Right atrium auricular region (tissue), 2 donors: ENCODE measurements at regions not wholly inside any gene's neighbourhood (a gene's known extent, or its start where the extent isn't known, plus 50 kb on each side); places are given as distances from the start of the nearest gene placed in this dataset.
"Not testable (repeated sequence)": the region's sequence is repeated elsewhere in the genome, so short reads cannot be mapped to it uniquely, and the experiment has no call there.

ENCODE experiments used
- DNase-seq: peaks from one replicate; pipeline ENCODE4 v3.0.0-alpha.2; 2019; ENCODE audit warnings: low spot score
- H3K27ac ChIP-seq, 2 donors: fragments of 200-600 bp; sonication (generic); 1 replicate in 1 of 2; 2 replicates in 1 of 2; pipeline ENCODE4 v1.5.1; 2016 to 2019
- H3K27me3 ChIP-seq, 2 donors: fragments of 200-600 bp; sonication (generic); one replicate each; pipeline versions ENCODE4 v1.5.1 to v1.6.0; 2017 to 2019
- H3K36me3 ChIP-seq: fragments of 200-600 bp; sonication (generic); one replicate; pipeline ENCODE4 v1.5.1; 2016
- H3K4me1 ChIP-seq, 2 donors: fragments of 200-600 bp; sonication (generic); one replicate each; pipeline versions ENCODE4 v1.5.1 to v1.6.0; 2017 to 2019
- H3K4me3 ChIP-seq, 2 donors: fragments of 200-600 bp; sonication (generic); 1 replicate in 1 of 2; 2 replicates in 1 of 2; pipeline ENCODE4 v1.5.1; 2017 to 2019; ENCODE audit warnings: mild to moderate bottlenecking in 1 of 2, moderate library complexity in 1 of 2
- H3K9me3 ChIP-seq, 2 donors: fragments of 200-600 bp; sonication (generic); one replicate each; pipeline ENCODE4 v1.5.1; 2019
- CTCF ChIP-seq, 2 donors: fragments of 200-600 bp; sonication (generic); IDR thresholded peaks; one replicate each; pipeline ENCODE4 v1.5.1; 2019; ENCODE audit warnings: antibody characterized with exemption in 2 of 2

DNA sequence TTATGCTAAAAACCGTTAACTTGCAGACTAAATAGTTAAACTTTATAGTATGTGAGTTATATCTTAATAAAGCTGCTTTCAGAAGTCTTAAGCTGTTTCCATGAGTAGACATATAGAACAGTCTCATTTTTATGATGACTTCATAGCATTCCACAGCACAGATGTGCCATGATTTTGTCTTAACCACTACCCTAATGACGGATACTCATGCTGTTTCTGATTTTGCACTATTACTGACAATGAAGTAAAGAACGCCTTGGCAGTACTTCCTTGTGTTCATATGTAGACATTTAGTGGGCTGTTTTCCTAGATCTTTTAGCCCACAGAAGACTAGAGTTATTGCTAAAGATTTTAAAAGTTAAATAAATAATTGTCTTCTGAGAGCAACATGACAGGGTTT lies 175.6 kb upstream of the RAB6C start:
- Histone ChIP-seq H3K9me3 (no peaks in the 10 kb centered on the region), H3K4me1 (no peaks in the 10 kb centered on the region), H3K4me3 (no peak overlapping the region), H3K27ac (no peak overlapping the region), H3K27me3 (no peaks in the 10 kb centered on the region), H3K36me3 (no peaks in the 10 kb centered on the region)
- DNase-seq = no peak
- no peak for TF ChIP-seq CTCF (IDR thresholded peaks at IDR 0.05)

DNA sequence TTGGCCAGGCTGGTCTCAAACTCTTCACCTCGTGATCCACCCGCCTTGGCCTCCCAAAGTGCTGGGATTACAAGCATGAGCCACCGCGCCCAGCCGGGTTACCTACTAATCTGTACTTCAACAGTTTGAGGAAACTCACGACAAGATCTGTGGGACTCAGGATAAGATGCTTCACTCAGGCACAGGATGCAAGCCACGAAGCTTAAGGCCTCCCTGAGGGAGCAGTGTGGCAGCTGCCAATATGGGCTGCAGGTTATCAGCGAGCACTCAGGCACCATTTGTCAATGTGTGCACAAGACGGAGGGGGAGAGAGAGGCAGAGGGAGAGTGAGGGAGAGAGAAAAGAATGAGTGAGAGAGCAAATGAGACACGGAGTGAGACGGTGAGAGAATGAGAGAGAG lies 173.6 kb upstream of the RAB6C start:
- DNase-seq = no peak
- Histone ChIP-seq H3K27me3 (no peaks in the 10 kb centered on the region), H3K9me3 (no peaks in the 10 kb centered on the region), H3K27ac (no peak overlapping the region), H3K36me3 (no peaks in the 10 kb centered on the region), H3K4me1 (no peaks in the 10 kb centered on the region), H3K4me3 (no peak overlapping the region)
- no peak for TF ChIP-seq CTCF (IDR thresholded peaks at IDR 0.05)

DNA sequence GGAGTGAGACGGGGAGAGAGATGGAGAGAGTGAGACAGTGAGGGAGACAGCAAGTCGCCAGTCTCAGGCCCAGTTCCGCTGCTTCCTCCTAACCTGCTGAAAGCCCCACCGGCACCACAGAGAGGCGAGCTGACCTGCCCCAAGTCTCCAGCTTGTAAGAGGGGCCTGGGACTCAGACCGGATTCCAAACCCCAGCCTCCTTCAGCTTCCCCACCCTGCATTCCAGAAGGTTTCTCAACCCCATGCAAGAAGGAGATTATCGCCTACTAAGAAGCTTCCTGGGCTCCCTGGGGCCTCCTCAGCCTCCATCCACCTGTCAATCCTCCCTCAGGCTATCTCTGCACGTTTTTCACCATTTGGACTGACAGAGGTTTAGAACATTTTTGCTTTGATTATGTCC lies 173.1 kb upstream of the RAB6C start:
- H3K27me3 ChIP-seq = no peaks in the 10 kb centered on the region
- no peak overlapping the region for H3K27ac ChIP-seq
- DNase-seq = no peak
- H3K9me3 ChIP-seq = no peaks in the 10 kb centered on the region
- no peaks in the 10 kb centered on the region for H3K36me3 ChIP-seq
- no peak overlapping the region for H3K4me3 ChIP-seq
- H3K4me1 ChIP-seq = no peaks in the 10 kb centered on the region
- TF ChIP-seq CTCF (IDR thresholded peaks at IDR 0.05) = no peak

DNA sequence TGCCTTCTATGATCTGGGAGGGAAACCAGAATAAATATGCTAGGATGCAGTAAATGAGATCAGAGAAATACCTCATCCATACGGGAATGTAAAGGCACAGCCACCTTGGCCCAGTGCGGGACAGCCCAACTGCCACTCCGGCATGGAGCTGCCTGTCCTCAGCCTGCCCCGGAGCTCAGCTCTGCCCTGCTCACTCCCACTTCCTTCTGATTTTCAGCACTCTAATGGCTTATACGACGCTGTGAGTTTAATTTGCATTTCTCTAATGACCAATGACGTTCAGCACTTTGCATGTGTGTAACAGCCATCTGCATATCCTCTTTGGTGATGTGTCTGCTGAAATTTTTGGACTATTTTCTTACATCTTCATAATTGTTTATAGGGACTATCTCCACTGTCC lies 172.5 kb upstream of the RAB6C start:
- Histone ChIP-seq H3K27me3 (no peaks in the 10 kb centered on the region), H3K4me1 (no peaks in the 10 kb centered on the region), H3K9me3 (no peaks in the 10 kb centered on the region), H3K27ac (no peak overlapping the region), H3K4me3 (no peak overlapping the region), H3K36me3 (no peaks in the 10 kb centered on the region)
- no peak for DNase-seq
- no peak for TF ChIP-seq CTCF (IDR thresholded peaks at IDR 0.05)

- H3K4me1 ChIP-seq, H3K4me3 ChIP-seq, H3K9me3 ChIP-seq, DNase-seq, H3K27ac ChIP-seq, H3K27me3 ChIP-seq, H3K36me3 ChIP-seq: not testable (repeated sequence)
These were observed 171.7 kb upstream of the RAB6C start for GRCh38 chr2:129807642-129808338.

DNA sequence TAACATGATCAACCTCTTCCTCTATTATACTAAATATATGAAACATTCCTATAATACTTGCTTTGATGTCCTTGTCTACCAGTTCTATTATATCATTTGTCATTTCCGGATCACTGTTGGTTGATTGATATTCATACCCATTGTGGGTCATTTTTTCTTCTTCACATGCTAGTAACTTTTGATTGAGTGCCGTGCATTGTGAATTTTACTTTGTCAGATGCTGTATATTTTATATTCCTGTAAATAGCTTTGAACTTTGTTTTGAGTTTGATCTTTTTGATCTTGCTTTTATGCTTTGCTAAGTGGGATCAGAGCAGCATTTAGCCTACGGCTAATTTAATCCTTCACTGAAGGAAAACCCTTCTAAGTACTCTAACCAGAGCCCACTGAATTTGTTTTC lies 168.9 kb upstream of the RAB6C start:
- TF ChIP-seq CTCF (IDR thresholded peaks at IDR 0.05) = no peak
- Histone ChIP-seq H3K27ac (no peak overlapping the region), H3K4me3 (no peak overlapping the region), H3K4me1 (no peaks in the 10 kb centered on the region), H3K36me3 (no peaks in the 10 kb centered on the region), H3K27me3 (no peaks in the 10 kb centered on the region), H3K9me3 (peaks cover 0 to 8% of the 10 kb centered on the region in 2 donors)
- no peak for DNase-seq
